Heart left ventricle (tissue), 13 donors: ENCODE measurements at regions not wholly inside any gene's neighbourhood (a gene's known extent, or its start where the extent isn't known, plus 50 kb on each side); places are given as distances from the start of the nearest gene placed in this dataset.

Experiments
- CTCF ChIP-seq, 12 donors: fragments of 200-600 bp; sonication (generic) in 4 of 12; IDR thresholded peaks; one replicate each; pipeline versions ENCODE4 v1.5.0 to v1.8.0; 2018 to 2022; ENCODE audit warnings: antibody characterized with exemption in 12 of 12, mild to moderate bottlenecking in 5 of 12
- POLR2A ChIP-seq, 2 donors: fragments of 450-650 bp; IDR thresholded peaks; one replicate each; pipeline ENCODE4 v1.6.1; 2017; ENCODE audit warnings: antibody characterized with exemption in 2 of 2, mild to moderate bottlenecking in 2 of 2, moderate library complexity in 2 of 2
- donor health status: ischemic (EF 13 %, LVEDD 7.1; RV severe dilation, severe dysfunction).
- donor health status: DM: no; HTN: yes; CAD: no.
- donor health status: DM: no; HTN: no; CAD: no.
- donor health status: ischemic (EF 25% LVEDD 6.9; RV normal size, moderate dysfunction).
- donor health status: ischemic (EF 25% LVEDD 5.7; RV mildly dilated, moderate dysfunction).
- donor health status: ischemic (EF 35%, LVEDD 5.7; RV mildly dilated, moderate dysfunction).
- donor health status: nonischemic (EF 11% LVEDD 7.7; RV severe dilation, severe dysfunction).
- donor health status: DM: yes; HTN: yes; CAD: no.
- donor health status: PGD.
- donor health status: ischemic (EF 29% LVEDD 5.4; RV normal size, mild dysfunction).
- donor health status: nonischemic (EF 23%, LVEDD 6.1; RV moderate dilation, normal function).

DNA sequence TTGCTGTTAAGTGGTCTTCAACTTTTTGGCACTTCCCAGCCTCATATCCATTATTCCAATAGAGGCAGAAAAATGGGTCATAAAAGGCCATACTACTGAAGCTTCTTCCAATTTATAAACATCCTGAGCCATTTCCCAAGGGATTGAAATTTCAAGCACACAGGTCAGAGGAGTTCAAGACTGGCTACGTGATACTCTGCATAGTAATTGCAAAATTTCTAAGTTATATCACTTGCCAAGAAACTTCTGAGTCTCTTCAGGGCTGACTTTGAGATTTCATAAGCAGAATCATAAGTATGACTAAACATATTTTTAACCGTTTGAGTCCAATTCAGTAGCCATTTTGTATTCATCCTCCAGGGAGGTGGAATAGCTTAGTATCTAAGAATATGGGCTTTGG is 75.6 kb upstream of the RXFP1 start:
- TF ChIP-seq CTCF (IDR thresholded peaks at IDR 0.05) (no peak), POLR2A (IDR thresholded peaks at IDR 0.05) (no peak)
